GM18502 (cell line): ENCODE measurements at regions not wholly inside any gene's neighbourhood (a gene's known extent, or its start where the extent isn't known, plus 50 kb on each side); places are given as distances from the start of the nearest gene placed in this dataset.

Experiments
- ATAC-seq: cut with Tn5 transposase; IDR thresholded peaks from one replicate; pipeline ENCODE4 v1.9.1; 2021; ENCODE audit warnings: mild to moderate bottlenecking; ENCODE audit not compliant: unreplicated experiment, poor library complexity

DNA sequence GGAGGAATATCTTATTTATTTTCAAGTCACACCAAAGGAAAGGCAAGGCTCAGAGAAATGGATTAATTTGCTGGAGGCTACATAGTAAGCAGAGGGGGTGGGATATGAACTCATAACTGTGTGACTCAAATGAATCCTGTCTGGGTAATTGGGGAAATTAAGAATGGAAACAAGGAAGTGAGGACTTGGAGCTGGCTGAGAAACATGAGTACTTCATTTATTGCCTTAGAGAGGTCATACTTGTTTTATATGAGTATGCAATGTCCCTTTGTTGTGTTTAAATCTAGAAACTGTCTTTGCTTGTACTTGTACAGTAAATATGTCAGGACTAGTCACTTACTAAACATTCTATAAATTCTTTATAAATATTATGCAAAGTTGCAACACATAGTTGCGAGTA, 2166.7 kb upstream of the PIK3C3 start:
- no peak for ATAC-seq

DNA sequence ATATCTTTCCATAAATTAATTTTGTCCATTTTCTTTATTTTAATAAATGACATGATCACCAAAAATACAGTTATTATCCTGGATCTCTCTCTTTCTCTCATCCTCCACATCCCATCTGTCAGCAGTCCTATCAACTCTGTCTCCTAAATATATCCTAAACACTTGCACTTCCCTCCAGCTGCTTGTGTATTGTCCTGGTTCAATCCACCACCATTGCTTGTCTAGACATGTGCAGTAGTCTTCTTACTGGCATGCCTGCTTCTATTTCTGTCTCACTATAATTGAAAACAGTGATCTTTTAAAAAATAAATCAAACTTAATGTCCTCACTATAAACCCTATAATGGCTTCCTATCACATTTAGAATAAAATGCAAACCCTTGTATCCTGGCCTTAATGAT, 2168.6 kb upstream of the PIK3C3 start:
- ATAC-seq, result no peak

DNA sequence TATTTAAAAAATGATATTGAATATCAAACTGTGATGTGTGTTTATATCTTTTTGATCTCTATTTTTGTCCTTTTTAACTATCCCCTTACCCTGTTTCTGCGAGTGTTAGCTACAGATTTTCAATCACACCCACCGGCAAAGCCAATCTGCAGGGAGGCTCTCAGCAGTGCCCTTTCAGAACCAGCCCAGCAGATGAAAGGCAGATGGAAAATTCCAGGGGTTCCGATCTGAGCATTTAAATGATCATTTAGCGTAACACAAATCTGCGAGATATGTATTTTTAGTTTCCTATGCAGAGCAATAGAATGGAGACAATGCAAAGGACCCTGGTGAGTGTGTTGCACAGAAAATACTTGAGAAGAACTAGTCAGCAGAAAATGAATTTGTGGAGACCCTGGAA, 2170.5 kb upstream of the PIK3C3 start:
- ATAC-seq, result no peak

DNA sequence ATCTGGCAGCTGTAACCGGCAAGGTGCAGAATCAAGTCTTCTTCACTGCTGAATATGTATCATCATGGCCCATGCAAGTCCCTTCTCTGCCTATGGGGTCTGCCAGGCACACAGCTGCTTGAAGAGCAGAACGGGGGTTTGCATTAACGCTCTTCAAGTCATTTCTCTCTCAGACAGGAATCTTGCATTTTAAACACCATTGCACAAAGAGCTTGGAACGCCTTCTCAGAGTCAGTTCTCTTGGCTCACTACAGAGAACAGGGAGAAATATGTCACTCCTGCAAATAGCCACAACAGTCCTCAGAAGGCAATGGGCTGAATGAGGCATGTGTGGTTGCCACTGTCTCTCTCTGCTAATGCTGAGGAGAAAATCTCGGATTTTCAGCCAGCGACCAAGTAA, 2173.5 kb upstream of the PIK3C3 start:
- ATAC-seq, result no peak

DNA sequence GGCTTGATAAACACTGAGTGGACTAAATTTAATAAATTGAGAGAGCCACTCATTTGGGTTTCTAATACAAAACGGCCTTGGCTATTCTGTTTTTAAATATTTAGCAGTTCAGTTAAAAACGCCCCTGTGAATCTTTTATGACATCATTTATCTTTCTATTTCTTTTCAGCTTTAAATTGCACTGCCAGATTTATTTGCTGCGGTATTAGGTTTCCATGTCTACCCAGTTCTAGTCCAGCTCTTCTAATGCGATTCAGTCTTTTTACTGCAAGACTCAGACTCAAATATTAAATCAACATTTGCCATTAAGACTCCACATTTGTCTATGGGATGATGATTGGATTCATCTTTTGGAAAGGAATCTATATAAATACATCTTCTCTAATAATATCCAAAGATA, 2174.3 kb upstream of the PIK3C3 start:
- ATAC-seq, result no peak

DNA sequence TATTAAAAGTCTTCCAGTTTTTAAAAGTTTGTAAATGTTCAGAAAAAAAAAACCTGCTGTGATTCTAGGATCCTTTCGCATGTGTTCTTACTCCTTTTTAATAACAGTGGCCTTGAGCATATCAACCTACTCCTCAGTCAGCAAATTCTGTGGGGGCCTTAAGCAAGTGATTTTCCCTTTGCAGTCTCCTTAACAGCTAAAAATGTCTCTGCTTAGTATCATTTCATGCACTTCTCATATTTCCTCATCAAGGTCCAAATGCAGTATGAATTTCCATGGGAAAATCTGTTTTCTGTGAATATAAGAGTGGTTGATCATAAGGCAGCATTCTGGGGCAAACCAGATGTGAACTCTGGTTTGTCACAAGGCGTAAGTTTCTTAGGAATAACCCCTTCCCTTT, 2175.1 kb upstream of the PIK3C3 start:
- no peak for ATAC-seq

DNA sequence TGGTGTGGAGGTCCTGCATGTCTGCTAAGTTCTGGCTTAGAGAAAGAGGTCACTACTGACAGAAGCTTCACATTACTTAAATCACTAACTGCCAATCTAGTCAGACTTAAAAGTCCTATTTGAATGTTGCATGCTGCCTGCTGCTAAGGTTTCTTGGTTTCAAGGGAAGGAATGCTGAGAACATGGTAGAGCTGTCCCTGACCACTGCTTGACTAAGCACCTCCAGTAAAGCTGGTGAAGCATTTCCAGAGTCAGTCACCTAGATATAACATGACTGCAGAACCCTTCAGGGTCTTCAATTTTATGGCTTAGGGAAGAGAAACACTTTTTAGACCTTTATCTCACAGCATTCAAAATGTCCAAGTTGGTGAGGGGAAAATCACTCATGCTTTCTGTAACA, 2178.3 kb upstream of the PIK3C3 start:
- no peak for ATAC-seq

DNA sequence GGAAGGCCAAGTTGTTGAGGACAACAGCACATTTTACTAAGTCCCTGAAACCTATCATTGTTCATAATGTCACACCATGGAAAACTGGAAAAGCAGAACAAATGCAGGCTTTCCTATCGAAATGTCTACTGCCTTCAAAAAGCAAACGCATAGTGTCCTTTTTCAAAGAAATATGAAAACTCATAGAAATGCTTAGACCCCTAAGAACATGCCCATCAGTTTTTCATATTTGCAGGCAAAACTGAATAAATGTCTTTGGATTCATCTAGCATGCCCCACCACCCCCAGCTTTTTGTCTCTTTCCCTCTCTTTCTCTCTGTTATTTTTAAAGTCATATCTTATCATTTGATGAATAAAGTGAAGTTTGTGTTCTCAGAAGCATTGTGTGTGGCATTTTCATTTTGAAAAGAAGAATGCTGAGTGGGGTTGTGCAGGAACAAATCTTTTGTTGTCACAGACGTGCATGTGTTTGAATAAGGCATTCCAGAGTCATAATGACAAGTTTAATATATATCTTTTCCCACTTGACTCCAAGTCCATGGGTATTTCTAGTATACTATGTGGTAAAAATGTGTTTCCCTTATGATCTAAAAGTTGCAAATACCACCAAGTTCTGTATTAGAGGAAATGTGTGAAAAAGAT, 2180.0 kb upstream of the PIK3C3 start:
- ATAC-seq, result no peak

DNA sequence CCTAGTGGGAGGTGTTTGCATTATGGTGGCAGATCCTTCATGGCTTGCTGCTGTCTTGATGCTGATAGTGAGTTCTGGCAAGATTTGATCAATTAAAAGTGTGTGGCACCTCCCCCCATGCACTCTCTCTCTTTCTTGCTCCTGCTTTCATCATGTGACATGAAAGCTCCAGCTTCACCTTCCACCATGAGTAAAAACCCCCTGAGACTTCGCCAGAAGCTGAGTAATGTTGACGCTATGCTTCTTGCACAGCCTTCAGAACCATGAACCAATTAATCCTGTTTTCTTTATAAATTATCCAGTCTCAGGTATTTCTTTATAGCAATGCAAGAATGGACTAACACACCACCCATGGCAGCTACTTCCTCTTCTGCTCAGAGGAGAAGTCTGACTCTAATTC, 2181.4 kb upstream of the PIK3C3 start:
- ATAC-seq, result no peak

DNA sequence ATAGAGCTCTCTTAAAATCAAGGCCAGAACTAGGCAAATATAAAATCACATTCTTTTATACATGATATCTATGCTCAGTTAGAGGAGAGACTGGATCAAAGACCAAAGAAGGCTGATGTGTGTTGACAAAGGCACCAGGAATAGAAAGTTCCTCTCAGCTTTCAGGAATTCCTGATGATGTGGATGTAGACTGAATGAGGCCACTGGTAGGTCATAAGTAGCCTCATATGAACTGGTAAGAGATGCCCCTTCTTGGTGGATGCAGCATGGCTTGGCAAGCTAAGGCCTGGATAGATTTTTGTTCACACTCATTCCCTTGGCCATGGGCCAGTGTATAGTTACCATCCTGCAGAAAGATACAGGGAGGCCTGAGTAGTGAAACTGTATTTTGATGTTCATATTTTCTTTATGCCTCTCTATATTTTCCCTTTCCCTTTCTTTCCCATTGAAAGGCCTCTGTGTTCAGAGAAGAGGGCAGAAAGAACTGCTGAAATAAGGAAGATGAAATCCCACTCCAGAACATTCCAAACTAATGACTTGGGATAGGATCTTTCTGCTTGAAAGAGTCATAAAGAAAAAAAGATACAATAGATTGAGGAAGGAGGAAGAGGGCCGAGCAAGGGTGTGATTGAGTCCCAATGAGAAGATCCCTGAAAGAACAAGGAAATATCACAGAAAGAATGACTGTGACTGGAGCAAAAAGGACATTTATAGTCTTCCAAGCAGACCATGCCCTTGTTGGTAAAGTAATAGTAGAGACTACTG, 2182.7 kb upstream of the PIK3C3 start:
- ATAC-seq, result no peak

DNA sequence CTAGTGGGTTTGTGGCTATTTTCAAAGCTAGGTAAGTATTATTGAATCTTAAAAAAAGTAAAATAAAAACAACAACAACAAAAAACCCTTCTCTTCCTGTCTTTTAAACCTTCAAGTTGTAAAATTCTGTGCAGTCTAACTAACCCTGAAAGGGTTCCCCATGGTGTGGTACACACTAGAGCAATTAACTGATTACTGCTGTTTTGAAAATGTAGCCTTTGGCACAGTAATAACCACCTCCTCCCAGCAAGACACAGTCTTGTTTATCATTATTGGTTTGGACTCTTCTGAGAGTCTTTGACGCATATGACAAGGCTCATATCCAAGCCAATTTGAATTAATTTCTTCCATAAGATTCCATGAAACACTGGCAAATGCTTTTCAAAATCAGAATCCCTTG, 2184.6 kb upstream of the PIK3C3 start:
- no peak for ATAC-seq

DNA sequence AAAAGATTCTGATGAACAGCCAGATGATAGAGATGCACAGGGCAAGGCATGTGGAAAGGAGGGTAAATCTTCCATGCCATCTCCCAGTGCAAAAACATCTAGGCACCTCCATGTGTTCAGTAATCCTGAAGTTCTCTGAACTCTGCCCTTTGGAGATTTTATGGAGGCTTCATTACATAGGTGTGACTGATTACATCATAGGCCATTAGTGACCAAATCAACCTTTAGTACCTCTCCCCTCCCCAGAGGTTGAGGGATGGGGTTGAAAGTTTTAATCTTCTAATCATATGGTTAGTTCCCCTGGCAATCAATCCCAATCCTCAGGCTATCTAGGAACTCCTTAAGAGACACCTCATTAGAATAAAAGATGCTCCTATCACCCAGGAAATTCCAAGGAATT, 2190.2 kb upstream of the PIK3C3 start:
- no peak for ATAC-seq

DNA sequence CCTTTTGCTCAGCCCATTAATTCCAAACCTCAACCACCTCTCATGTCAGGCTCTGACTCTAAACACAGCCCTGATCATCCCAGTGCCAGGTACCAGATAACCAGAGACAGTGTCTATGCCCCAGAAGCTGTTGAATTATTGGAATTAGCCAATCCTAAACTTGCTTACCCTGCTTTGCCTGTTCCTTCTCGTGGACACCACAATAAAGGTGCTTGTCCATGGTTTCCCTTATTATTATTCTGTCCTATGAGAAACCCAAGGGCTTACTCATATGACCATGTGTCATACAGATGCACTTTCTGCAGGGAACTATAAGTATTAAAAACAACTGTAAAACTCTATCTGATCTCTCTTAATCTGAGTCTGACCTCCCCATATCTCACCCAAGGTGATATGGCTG, 2193.8 kb upstream of the PIK3C3 start:
- ATAC-seq, result no peak

DNA sequence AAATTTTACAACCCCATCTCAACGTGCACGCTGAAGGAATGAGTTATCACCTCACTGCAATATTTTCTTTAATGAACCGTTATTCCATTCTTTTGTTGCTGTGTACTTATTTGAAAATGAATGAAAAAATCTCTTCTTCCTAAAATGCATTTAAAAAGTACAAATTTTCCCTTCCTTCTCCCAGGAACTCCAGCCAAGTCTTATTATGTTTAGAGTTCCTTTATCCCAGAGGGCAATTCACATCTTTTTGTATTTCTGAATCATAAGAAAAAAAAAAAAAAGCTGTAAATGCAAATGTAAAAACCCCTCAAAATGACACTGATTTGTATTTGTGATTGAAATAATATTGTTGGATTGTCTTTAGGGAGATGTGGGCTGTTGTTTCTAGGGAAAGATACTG, 2194.3 kb upstream of the CELF4 start:
- ATAC-seq, result no peak

DNA sequence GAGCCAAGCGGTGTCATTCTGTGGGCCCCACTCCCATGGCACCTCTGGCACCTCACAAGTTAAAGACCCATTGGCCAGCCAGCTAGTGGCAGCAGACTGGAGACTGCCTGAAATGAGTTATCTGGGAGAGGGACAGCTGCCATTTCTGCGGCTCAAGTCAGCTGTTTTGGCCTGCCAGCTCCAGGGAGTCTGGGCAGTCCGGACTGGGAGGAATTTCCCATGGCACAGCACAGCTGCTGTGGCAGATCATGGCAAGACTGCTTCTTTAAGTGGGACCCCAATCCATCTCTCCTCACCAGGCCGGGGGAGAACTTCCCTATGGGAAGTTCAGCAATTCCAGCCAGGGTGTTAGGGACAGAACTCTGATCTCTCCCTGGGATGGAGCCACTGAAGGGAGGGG, 2187.6 kb upstream of the CELF4 start:
- no peak for ATAC-seq

DNA sequence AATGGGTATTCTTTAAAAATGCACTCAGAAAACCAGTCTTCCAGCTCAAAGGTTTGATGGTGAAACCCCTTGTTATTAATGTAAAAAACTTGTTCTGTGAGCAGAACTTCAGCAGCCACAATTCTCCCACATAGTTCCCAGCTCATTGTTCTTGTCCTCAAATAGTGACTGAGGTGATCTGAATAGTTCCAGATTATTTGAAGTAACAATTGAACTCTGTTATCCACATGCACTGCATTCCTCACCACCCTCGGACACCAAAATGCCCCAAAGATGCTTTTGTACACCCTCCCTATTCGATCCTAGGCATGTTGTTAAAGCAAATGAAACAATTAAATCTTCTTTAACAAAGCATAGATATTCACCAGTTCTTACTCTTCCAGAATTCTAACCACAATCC, 2186.8 kb upstream of the CELF4 start:
- no peak for ATAC-seq

DNA sequence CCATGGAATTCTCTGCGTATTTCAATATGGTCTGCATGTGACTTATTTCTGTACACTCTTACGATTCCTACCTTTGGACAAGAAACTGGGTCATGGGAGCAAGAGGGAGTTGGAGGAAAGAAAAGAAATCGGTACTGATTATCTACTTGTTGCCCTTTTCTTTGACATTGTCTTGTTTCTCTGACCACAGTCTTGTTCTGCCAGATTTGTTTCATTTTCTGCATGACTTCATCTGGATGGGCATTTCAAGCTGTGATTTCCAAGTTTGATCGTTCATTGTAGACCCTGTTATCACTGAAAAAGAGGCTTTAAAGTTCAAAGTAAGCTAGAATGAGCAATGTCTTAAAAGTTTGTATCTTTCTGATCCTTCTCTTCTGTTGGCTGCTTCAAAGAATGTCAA, 2186.3 kb upstream of the CELF4 start:
- ATAC-seq, result no peak

DNA sequence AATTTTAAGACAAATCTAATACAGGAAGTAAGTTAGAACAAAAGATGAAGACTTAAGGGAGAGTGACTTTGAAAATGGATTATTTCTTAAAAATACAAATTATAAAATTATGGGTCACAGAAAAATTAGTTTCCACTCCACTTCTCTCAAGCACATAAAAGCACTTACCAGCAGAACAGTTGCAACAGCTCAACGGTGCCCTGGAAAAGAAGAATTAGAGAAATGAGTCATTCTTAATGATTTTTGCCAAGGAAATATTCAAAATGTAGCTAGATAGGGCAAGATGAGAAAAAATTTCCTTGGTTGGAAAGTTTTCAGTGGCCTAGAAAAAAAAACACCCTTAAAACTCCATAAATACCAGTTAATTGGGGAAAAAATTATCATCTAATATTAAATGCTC, 2185.6 kb upstream of the CELF4 start:
- ATAC-seq, result no peak

DNA sequence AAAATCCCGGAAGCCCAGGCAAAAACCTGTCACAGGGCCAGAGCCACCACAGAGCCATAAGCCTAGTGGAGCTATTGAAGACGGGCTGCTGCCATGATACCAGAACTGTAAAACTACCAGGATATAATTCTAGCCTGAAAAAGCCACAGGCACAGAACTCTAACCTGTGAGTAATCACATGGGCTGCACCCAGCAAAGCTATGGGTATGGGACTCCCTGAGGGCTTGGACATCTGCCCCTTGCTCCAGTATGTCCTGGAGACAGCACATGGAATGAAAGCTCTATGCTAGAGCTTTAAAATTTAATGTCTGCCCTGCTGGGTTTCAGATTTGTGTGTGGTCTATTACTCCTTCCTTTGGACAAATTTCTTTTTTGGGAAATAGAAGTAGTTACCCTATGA, 2183.6 kb upstream of the CELF4 start:
- no peak for ATAC-seq

DNA sequence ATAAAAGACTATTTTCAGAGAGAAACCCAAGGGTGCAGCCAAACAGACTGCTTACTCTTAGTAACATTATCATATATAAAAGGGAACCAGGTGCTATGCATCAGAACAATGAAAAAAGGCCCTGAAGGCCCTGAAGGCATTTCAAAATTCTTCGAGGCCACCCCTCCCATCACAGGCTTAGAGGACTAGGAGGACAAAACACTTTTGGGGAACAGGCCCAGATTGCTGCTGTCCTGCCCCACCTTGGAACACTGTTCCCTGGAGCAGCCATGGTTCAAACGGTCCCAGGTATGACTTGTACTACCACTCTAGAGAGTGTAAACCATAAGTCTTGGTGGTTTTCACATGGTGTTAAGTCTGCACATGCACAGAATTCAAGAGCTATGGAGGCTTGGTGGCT, 2183.1 kb upstream of the CELF4 start:
- ATAC-seq, result no peak

DNA sequence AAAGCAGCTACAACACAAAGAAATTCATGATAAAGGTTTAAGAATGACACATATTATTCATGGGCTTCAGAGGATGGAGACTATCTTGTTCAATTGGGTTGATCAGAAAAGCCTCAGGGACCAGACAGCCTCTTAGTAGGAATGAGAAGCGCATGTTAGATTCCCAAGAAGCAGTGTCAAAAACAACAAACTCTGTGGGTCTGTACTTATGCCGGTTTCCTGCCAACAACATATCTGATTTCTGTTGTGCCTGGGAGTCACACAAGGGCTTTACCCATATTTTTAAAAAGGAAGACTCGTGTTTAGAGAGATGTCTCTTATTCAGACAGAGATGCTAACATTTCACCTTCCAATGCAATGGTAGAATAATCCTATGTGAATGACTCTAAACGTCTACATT, 2180.6 kb upstream of the CELF4 start:
- no peak for ATAC-seq

DNA sequence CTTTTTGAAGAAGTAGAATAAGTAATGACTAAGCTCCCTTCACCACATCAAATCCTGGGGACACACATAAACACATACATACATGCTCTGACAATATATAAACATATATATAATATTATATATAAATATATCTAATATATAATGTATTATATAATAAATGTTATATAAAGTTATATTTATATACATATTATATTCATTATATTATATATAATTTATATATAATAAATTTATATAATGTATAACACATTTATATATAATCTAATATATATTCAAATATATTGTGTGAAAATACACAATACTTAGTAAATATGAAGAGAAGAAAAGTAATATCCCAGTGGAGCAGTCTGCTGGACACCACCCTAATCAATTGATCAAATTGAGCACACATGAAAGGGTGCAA, 2177.9 kb upstream of the CELF4 start:
- no peak for ATAC-seq
